ENCODE measurements at regions not wholly inside any gene's neighbourhood (a gene's known extent, or its start where the extent isn't known, plus 50 kb on each side); places are given as distances from the start of the nearest gene placed in this dataset.

- peaks cover 7 to 10% of the 10 kb centered on the region in 2 experiments for H3K4me1 Mint-ChIP-seq
- H3K27me3 ChIP-seq (ENCODE audit: insufficient read depth, low read length) = no peaks in the 10 kb centered on the region
- H2AFZ ChIP-seq (ENCODE audit: low read length) = no peak overlapping the region
- no peak overlapping the region for H2BK5ac ChIP-seq (ENCODE audit: insufficient read length, low read length)
- H4K91ac ChIP-seq (ENCODE audit: insufficient read length, low read depth, low read length) = no peak overlapping the region
- H3K14ac ChIP-seq (ENCODE audit: insufficient read depth, low read length) = no peak overlapping the region
- TF ChIP-seq CTCF (conservative IDR thresholded peaks at IDR 0.05) = no peak
- no peak overlapping the region for H2AK5ac ChIP-seq (ENCODE audit: insufficient read length, low read length)
- no peak overlapping the region for H3K9ac ChIP-seq (ENCODE audit: extremely low read depth, insufficient read length, low read length)
- H3K79me1 ChIP-seq (ENCODE audit: insufficient read depth, low read depth, low read length, poor library complexity, severe bottlenecking) = no peaks in the 10 kb centered on the region
- no peaks in the 10 kb centered on the region for H3K9me3 ChIP-seq (ENCODE audit: control insufficient read depth, low read depth, low read length)
- no peak overlapping the region; a peak in 1 of 7 replicates for H3K27ac Mint-ChIP-seq
- no peak overlapping the region for H3K27ac ChIP-seq (ENCODE audit: insufficient read length, low read depth, low read length)
- no peak overlapping the region for H4K5ac ChIP-seq (ENCODE audit: insufficient read length, low read depth, low read length)
- H3K56ac ChIP-seq (ENCODE audit: insufficient read length, low read depth, low read length) = no peak overlapping the region
- H3K18ac ChIP-seq (ENCODE audit: insufficient read length, low read depth, low read length) = no peak overlapping the region
- H3K4ac ChIP-seq (ENCODE audit: low read depth, low read length) = no peak overlapping the region
- no peaks in the 10 kb centered on the region for H3K36me3 Mint-ChIP-seq (ENCODE audit: insufficient read depth in 1 of 3, low read depth in 3 of 3)
- no peak overlapping the region for H3T11ph ChIP-seq (ENCODE audit: low read length)
- H3K23me2 ChIP-seq (ENCODE audit: insufficient read length, low read depth, low read length, poor library complexity, severe bottlenecking) = no peaks in the 10 kb centered on the region
- no peak overlapping the region for H2BK15ac ChIP-seq (ENCODE audit: low read depth, low read length)
- H3K4me3 Mint-ChIP-seq = no peak overlapping the region
- no peaks in the 10 kb centered on the region for H3K27me3 Mint-ChIP-seq (ENCODE audit: low read depth)
- no peaks in the 10 kb centered on the region for H4K20me1 ChIP-seq (ENCODE audit: control insufficient read depth, insufficient read depth, insufficient read length)
- DNase-seq = no peak
- H4K8ac ChIP-seq (replicated peaks; ENCODE audit: insufficient read length, low read depth, low read length) = no peak overlapping the region
- no peak overlapping the region for H3K23ac ChIP-seq (ENCODE audit: insufficient read length, low read depth, low read length)
- H3K79me2 ChIP-seq (ENCODE audit: insufficient read depth, low read length) = no peaks in the 10 kb centered on the region
- no peak overlapping the region for H2BK12ac ChIP-seq (ENCODE audit: insufficient read length, low read depth, low read length)
- no peaks in the 10 kb centered on the region for H3K9me3 Mint-ChIP-seq
- no peak overlapping the region for H2BK20ac ChIP-seq (ENCODE audit: low read depth, low read length, poor library complexity, severe bottlenecking)
- H3K4me1 ChIP-seq (ENCODE audit: insufficient read depth, low read length) = no peaks in the 10 kb centered on the region
- no peak overlapping the region for H3K4me2 ChIP-seq (ENCODE audit: insufficient read depth, insufficient read length, low read length)
- no peak overlapping the region for H2BK120ac ChIP-seq (ENCODE audit: low read depth, low read length, poor library complexity, severe bottlenecking)
Observed at GRCh38 chr2:66896131-66896530, 461.2 kb downstream of the MEIS1 start.

Data from H9 (cell line).